Cardiac muscle cell (in vitro differentiated cells and primary cell): ENCODE measurements at regions not wholly inside any gene's neighbourhood (a gene's known extent, or its start where the extent isn't known, plus 50 kb on each side); places are given as distances from the start of the nearest gene placed in this dataset.
"Not testable (repeated sequence)": the region's sequence is repeated elsewhere in the genome, so short reads cannot be mapped to it uniquely, and the experiment has no call there.

Source experiments
- DNase-seq, 2 donors: peaks; one replicate each; pipeline versions ENCODE4 v3.0.0 to v3.0.0-alpha.2; 2010 to 2017; ENCODE audit warnings: low read depth in 1 of 2, low spot score in 1 of 2
- H3K27ac ChIP-seq: fragments of 200-600 bp; sonication (generic); 2 replicates; pipeline ENCODE4 v1.5.1; 2016
- H3K27me3 ChIP-seq: fragments of 200-600 bp; sonication (generic); 2 replicates; pipeline ENCODE4 v1.6.0; 2016; ENCODE audit warnings: control low read depth
- H3K36me3 ChIP-seq: fragments of 200-600 bp; sonication (generic); 2 replicates; pipeline ENCODE4 v1.5.1; 2016; ENCODE audit warnings: control low read depth
- H3K4me1 ChIP-seq: fragments of 200-600 bp; sonication (generic); 2 replicates; pipeline ENCODE4 v1.8.1; 2017; ENCODE audit warnings: low read depth, mild to moderate bottlenecking, mixed run types
- H3K4me3 ChIP-seq: fragments of 200-600 bp; sonication (generic); 2 replicates; pipeline ENCODE4 v1.5.1; 2016; ENCODE audit warnings: mild to moderate bottlenecking
- H3K9me3 ChIP-seq: fragments of 200-600 bp; sonication (generic); 2 replicates; pipeline ENCODE4 v1.5.1; 2017; ENCODE audit warnings: low read depth, mild to moderate bottlenecking, control low read depth
- TF ChIP-seq, protein P1 (sequence below): IDR thresholded peaks from 2 replicates; pipeline ENCODE4 v1.5.1; 2012; ENCODE audit warnings: low read depth, mild to moderate bottlenecking, low read length

DNA sequence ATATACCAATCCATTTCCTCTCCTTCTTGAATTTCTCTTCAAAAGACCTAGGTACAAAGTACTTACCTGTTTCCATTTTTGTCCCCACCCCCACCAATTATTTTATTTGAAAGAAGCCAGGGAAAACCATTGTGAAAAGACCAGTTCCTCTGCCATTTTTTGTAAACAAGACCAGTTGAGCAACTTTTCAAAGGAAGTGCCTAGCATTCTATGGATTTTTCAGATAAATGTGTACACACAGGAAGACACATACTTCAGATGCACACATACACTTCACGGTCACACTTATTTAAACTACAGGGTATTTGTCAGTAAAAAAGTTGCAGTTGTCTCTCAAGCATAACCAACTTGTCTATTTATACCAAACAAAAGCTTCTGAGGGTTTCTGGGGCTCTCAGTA lies 587.2 kb upstream of the KLHL4 start:
- Histone ChIP-seq H3K36me3 (no peaks in the 10 kb centered on the region), H3K4me1 (no peaks in the 10 kb centered on the region), H3K4me3 (no peak overlapping the region), H3K27ac (no peak overlapping the region), H3K27me3 (no peaks in the 10 kb centered on the region), H3K9me3 (no peaks in the 10 kb centered on the region)
- DNase-seq = no peak
- TF ChIP-seq, protein P1, sequence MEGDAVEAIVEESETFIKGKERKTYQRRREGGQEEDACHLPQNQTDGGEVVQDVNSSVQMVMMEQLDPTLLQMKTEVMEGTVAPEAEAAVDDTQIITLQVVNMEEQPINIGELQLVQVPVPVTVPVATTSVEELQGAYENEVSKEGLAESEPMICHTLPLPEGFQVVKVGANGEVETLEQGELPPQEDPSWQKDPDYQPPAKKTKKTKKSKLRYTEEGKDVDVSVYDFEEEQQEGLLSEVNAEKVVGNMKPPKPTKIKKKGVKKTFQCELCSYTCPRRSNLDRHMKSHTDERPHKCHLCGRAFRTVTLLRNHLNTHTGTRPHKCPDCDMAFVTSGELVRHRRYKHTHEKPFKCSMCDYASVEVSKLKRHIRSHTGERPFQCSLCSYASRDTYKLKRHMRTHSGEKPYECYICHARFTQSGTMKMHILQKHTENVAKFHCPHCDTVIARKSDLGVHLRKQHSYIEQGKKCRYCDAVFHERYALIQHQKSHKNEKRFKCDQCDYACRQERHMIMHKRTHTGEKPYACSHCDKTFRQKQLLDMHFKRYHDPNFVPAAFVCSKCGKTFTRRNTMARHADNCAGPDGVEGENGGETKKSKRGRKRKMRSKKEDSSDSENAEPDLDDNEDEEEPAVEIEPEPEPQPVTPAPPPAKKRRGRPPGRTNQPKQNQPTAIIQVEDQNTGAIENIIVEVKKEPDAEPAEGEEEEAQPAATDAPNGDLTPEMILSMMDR = no peak

GRCh38 chrX:86935988-86936387 lies 581.6 kb upstream of the KLHL4 start:
- Histone ChIP-seq H3K4me1 (no peaks in the 10 kb centered on the region), H3K9me3 (no peaks in the 10 kb centered on the region), H3K4me3 (no peak overlapping the region), H3K27me3 (no peaks in the 10 kb centered on the region), H3K36me3 (no peaks in the 10 kb centered on the region), H3K27ac (no peak overlapping the region)
- TF ChIP-seq, protein P1 = no peak
- DNase-seq = no peak

- H3K9me3 ChIP-seq = no peaks in the 10 kb centered on the region
- no peak overlapping the region for H3K4me3 ChIP-seq
- no peaks in the 10 kb centered on the region for H3K36me3 ChIP-seq
- H3K27ac ChIP-seq = no peak overlapping the region
- TF ChIP-seq, protein P1 = peak; percentile 43
- no peaks in the 10 kb centered on the region for H3K4me1 ChIP-seq
- no peaks in the 10 kb centered on the region for H3K27me3 ChIP-seq
- DNase-seq = peak; percentile 9 to 72
Observed at GRCh38 chrX:86946569-86946968, 571.0 kb upstream of the KLHL4 start.

DNA sequence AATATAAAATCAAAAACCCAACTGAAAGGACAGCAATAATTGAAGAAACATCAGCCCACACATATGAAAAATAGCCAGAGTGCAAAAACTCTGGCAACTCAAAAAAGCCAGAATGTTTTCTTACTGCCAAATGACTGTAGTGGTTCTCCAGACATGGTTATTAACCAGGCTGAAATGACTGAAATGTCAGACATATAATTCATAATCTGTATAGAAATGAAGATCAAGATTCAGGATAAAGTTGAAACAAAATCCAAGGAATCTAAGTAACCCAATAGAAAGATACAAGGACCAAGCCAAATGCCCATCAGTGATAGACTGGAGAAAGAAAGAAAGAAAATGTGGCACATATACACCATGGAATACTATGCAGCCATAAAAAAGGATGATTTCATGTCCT lies 553.3 kb upstream of the KLHL4 start:
- no peaks in the 10 kb centered on the region for H3K4me1 ChIP-seq
- no peaks in the 10 kb centered on the region for H3K27me3 ChIP-seq
- no peak overlapping the region for H3K27ac ChIP-seq
- TF ChIP-seq, protein P1 = no peak
- H3K36me3 ChIP-seq = no peaks in the 10 kb centered on the region
- H3K4me3 ChIP-seq = no peak overlapping the region
- no peaks in the 10 kb centered on the region for H3K9me3 ChIP-seq
- DNase-seq = no peak

- no peak for DNase-seq
Observed at GRCh38 chrX:86981326-86981879, 536.2 kb upstream of the KLHL4 start.

DNA sequence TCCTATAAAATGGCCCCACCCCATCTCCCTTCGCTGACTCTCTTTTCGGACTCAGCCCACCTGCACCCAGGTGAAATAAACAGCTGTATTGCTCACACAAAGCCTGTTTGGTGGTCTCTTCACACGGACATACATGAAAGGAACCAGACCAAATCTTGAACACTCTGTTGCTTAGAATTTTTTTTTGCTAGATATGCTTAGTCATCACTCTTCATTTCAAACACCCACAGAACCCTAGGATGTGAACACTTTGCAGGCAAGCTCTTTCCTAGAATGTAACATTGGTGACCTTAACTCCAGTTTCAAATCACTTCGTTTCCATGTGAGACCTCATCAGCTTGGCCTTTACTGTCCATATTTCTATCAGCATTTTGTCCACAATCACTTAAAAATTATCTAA lies 530.3 kb upstream of the KLHL4 start:
- DNase-seq, H3K4me1 ChIP-seq: not testable (repeated sequence)

More at GRCh38 chrX:86981326-86981879, 536.2 kb upstream of the KLHL4 start:
- no peaks in the 10 kb centered on the region for H3K9me3 ChIP-seq
- no peaks in the 10 kb centered on the region for H3K27me3 ChIP-seq
- no peaks in the 10 kb centered on the region for H3K4me1 ChIP-seq
- no peak overlapping the region for H3K27ac ChIP-seq
- H3K4me3 ChIP-seq = no peak overlapping the region
- H3K36me3 ChIP-seq = no peaks in the 10 kb centered on the region
- TF ChIP-seq, protein P1 = no peak

More for the DNA sequence above, 530.3 kb upstream of the KLHL4 start:
- not testable (repeated sequence) for H3K9me3 ChIP-seq, H3K36me3 ChIP-seq, H3K27me3 ChIP-seq, H3K4me3 ChIP-seq, H3K27ac ChIP-seq
